ENCODE measurements at regions not wholly inside any gene's neighbourhood (a gene's known extent, or its start where the extent isn't known, plus 50 kb on each side); places are given as distances from the start of the nearest gene placed in this dataset.
"Not testable (repeated sequence)": the region's sequence is repeated elsewhere in the genome, so short reads cannot be mapped to it uniquely, and the experiment has no call there.

GRCh38 chr3:194930377-194931204 lies 244.9 kb downstream of the FAM43A start:
- DNase-seq, result no peak

GRCh38 chr3:194931347-194931746 lies 245.7 kb downstream of the FAM43A start:
- no peak for DNase-seq

- no peak for DNase-seq
Measured at GRCh38 chr3:194931865-194932264, 246.2 kb downstream of the FAM43A start.

- DNase-seq, result no peak
Measured at GRCh38 chr3:194933465-194933864, 247.8 kb downstream of the FAM43A start.

GRCh38 chr3:194935061-194935460 lies 249.4 kb downstream of the FAM43A start:
- DNase-seq, result no peak

- DNase-seq, result no peak
Measured at GRCh38 chr3:194935632-194936470, 250.2 kb downstream of the FAM43A start.

- no peak for DNase-seq
Measured at GRCh38 chr3:194936659-194937058, 251.0 kb downstream of the FAM43A start.

- no peak for DNase-seq
Measured at GRCh38 chr3:194937144-194937543, 251.5 kb downstream of the FAM43A start.

- no peak for DNase-seq
Measured at GRCh38 chr3:194937882-194938321, 252.2 kb downstream of the FAM43A start.

- DNase-seq, result no peak
Measured at GRCh38 chr3:194938845-194939531, 253.3 kb downstream of the FAM43A start.

GRCh38 chr3:194939532-194939909 lies 253.8 kb downstream of the FAM43A start:
- DNase-seq, result no peak

- no peak for DNase-seq
Measured at GRCh38 chr3:194939949-194940770, 254.5 kb downstream of the FAM43A start.

- no peak for DNase-seq
Measured at GRCh38 chr3:194941360-194941955, 255.8 kb downstream of the FAM43A start.

- DNase-seq, result no peak
Measured at GRCh38 chr3:194941956-194942511, 256.4 kb downstream of the FAM43A start.

- no peak for DNase-seq
Measured at GRCh38 chr3:194944526-194944925, 258.8 kb downstream of the FAM43A start.

GRCh38 chr3:194945508-194945907 lies 259.8 kb downstream of the FAM43A start:
- DNase-seq, result no peak

- DNase-seq, result no peak
Measured at GRCh38 chr3:194946091-194946490, 260.4 kb downstream of the FAM43A start.

GRCh38 chr3:194949592-194949991 lies 263.9 kb downstream of the FAM43A start:
- DNase-seq, result no peak

GRCh38 chr3:194950906-194951628 lies 265.4 kb downstream of the FAM43A start:
- no peak for DNase-seq

- DNase-seq, result not testable (repeated sequence)
Measured at GRCh38 chr3:194951629-194951920, 265.9 kb downstream of the FAM43A start.

GRCh38 chr3:194951931-194952582 lies 266.4 kb downstream of the FAM43A start:
- no peak for DNase-seq
